Upper lobe of left lung (tissue), 4 donors: ENCODE measurements at regions not wholly inside any gene's neighbourhood (a gene's known extent, or its start where the extent isn't known, plus 50 kb on each side); places are given as distances from the start of the nearest gene placed in this dataset.

Experiments
- CTCF ChIP-seq, 6 experiments: fragments of 450-650 bp in 4 of 6; fragments of 200-600 bp in 2 of 6; sonication (generic) in 2 of 6; IDR thresholded peaks; one replicate each; pipeline ENCODE4 v1.5.1; 2016 to 2019; ENCODE audit warnings: antibody characterized with exemption in 6 of 6
- EP300 ChIP-seq, 4 donors: sonication (generic); formaldehyde crosslinking; IDR thresholded peaks; one replicate each; pipeline ENCODE4 v1.5.1; 2017; ENCODE audit warnings: antibody characterized with exemption in 4 of 4, control low read depth in 2 of 4
- POLR2A ChIP-seq, 4 donors: fragments of 450-650 bp; IDR thresholded peaks; one replicate each; pipeline ENCODE4 v1.5.1; 2016 to 2017; ENCODE audit warnings: antibody characterized with exemption in 4 of 4, mild to moderate bottlenecking in 2 of 4
- POLR2AphosphoS5 ChIP-seq, 2 donors: sonication (generic); formaldehyde crosslinking; IDR thresholded peaks; one replicate each; pipeline ENCODE4 v1.5.1; 2017; ENCODE audit warnings: antibody characterized with exemption in 2 of 2

- TF ChIP-seq CTCF (IDR thresholded peaks at IDR 0.05): no peak
- no peak for TF ChIP-seq EP300 (IDR thresholded peaks at IDR 0.05)
- TF ChIP-seq POLR2AphosphoS5 (IDR thresholded peaks at IDR 0.05): no peak
- TF ChIP-seq POLR2A (IDR thresholded peaks at IDR 0.05): no peak
Measured at GRCh38 chr19:28864024-28864503, 348.9 kb downstream of the UQCRFS1 start.
